Mesothelial cell of epicardium (in vitro differentiated cells): ENCODE measurements at regions not wholly inside any gene's neighbourhood (a gene's known extent, or its start where the extent isn't known, plus 50 kb on each side); places are given as distances from the start of the nearest gene placed in this dataset.

Experiments used
- DNase-seq, 2 experiments: peaks; one replicate each; pipeline ENCODE4 v3.0.0; 2021; ENCODE audit warnings: low spot score in 2 of 2; ENCODE audit not compliant: unreplicated experiment in 2 of 2
- H3K27ac Mint-ChIP-seq: 2 replicates; pipeline ENCODE4 v1.8.0; 2021; ENCODE audit warnings: mixed read lengths
- H3K27me3 Mint-ChIP-seq: 2 replicates; pipeline ENCODE4 v1.8.0; 2021; ENCODE audit warnings: low read depth, mixed read lengths
- H3K36me3 Mint-ChIP-seq: 2 replicates; pipeline ENCODE4 v1.8.0; 2021; ENCODE audit warnings: mixed read lengths
- H3K4me1 Mint-ChIP-seq: 2 replicates; pipeline ENCODE4 v1.8.0; 2021; ENCODE audit warnings: mixed read lengths
- H3K4me3 Mint-ChIP-seq: 2 replicates; pipeline ENCODE4 v1.8.0; 2021; ENCODE audit warnings: mild to moderate bottlenecking, moderate library complexity, mixed read lengths
- H3K9me3 Mint-ChIP-seq: 2 replicates; pipeline ENCODE4 v1.8.0; 2021; ENCODE audit warnings: mixed read lengths
- TF ChIP-seq, protein P1 (sequence below): fragments of 200-600 bp; sonication (generic); IDR thresholded peaks from one replicate; pipeline ENCODE4 v1.5.0; 2021; ENCODE audit warnings: antibody characterized with exemption; ENCODE audit not compliant: unreplicated experiment

DNA sequence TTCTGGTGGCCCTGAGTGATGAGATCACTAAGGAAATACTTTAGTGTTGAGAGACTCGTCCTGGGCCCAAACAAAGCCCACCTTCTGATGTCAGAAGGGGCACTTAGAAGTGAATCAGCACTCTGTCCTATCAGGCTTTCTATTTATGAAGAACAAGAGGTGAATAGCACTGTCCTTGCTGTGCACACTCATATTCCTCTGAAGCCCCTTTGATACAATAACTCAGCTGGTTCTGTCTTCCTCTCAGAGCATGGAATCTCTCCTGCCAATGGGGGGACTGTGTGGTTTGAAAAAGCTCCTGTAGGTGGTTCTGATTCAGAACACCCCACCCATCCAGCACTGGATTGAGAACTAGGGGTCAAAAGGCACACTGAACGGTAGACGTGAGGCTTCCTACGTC lies 348.1 kb downstream of the ETS1 start:
- DNase-seq: no peak
- TF ChIP-seq, protein P1, sequence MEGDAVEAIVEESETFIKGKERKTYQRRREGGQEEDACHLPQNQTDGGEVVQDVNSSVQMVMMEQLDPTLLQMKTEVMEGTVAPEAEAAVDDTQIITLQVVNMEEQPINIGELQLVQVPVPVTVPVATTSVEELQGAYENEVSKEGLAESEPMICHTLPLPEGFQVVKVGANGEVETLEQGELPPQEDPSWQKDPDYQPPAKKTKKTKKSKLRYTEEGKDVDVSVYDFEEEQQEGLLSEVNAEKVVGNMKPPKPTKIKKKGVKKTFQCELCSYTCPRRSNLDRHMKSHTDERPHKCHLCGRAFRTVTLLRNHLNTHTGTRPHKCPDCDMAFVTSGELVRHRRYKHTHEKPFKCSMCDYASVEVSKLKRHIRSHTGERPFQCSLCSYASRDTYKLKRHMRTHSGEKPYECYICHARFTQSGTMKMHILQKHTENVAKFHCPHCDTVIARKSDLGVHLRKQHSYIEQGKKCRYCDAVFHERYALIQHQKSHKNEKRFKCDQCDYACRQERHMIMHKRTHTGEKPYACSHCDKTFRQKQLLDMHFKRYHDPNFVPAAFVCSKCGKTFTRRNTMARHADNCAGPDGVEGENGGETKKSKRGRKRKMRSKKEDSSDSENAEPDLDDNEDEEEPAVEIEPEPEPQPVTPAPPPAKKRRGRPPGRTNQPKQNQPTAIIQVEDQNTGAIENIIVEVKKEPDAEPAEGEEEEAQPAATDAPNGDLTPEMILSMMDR: no peak
- Mint-ChIP-seq H3K9me3 (no peaks in the 10 kb centered on the region), H3K36me3 (no peaks in the 10 kb centered on the region), H3K27ac (peak overlapping the region; percentile 58), H3K4me1 (peaks cover 50% of the 10 kb centered on the region), H3K4me3 (no peak overlapping the region), H3K27me3 (no peaks in the 10 kb centered on the region)

DNA sequence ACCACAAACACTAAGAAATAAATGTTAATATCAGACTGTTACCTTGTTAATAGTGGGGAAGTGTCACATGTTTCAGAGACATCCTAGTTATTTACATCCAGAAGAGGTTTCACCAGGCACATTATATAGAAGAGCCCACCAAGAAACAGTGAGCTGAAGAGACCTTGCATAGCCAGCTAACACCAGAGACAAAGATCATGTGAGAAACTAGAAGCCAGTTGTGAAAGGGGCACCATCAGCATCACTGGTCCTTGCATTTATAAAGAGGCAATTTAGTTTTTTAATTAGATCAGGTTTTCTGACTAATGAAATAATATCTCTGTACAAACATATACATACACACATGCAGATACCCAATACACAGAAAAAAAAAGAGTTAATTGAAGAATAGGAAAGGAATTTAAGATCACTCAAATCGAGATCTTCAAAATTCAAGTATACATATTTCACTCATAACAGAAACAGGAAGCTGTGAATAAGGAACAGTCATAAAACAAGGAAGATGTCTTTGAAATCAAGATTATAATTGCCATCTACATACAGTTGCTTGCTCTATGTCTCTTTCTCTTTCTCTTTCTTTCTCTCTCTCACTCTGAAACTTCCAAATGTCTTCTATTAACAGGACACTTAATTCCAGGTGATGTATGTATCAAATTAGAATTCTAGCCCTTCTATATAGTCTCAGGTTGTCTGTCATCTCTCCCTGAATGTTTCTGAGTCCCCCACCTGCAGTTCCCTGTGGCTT lies 348.7 kb downstream of the ETS1 start:
- H3K4me3 Mint-ChIP-seq: no peak overlapping the region
- no peaks in the 10 kb centered on the region for H3K36me3 Mint-ChIP-seq
- peak overlapping the region; percentile 55 for H3K27ac Mint-ChIP-seq
- no peaks in the 10 kb centered on the region for H3K27me3 Mint-ChIP-seq
- TF ChIP-seq, protein P1: no peak
- peaks cover 48% of the 10 kb centered on the region for H3K4me1 Mint-ChIP-seq
- no peak for DNase-seq
- H3K9me3 Mint-ChIP-seq: no peaks in the 10 kb centered on the region

DNA sequence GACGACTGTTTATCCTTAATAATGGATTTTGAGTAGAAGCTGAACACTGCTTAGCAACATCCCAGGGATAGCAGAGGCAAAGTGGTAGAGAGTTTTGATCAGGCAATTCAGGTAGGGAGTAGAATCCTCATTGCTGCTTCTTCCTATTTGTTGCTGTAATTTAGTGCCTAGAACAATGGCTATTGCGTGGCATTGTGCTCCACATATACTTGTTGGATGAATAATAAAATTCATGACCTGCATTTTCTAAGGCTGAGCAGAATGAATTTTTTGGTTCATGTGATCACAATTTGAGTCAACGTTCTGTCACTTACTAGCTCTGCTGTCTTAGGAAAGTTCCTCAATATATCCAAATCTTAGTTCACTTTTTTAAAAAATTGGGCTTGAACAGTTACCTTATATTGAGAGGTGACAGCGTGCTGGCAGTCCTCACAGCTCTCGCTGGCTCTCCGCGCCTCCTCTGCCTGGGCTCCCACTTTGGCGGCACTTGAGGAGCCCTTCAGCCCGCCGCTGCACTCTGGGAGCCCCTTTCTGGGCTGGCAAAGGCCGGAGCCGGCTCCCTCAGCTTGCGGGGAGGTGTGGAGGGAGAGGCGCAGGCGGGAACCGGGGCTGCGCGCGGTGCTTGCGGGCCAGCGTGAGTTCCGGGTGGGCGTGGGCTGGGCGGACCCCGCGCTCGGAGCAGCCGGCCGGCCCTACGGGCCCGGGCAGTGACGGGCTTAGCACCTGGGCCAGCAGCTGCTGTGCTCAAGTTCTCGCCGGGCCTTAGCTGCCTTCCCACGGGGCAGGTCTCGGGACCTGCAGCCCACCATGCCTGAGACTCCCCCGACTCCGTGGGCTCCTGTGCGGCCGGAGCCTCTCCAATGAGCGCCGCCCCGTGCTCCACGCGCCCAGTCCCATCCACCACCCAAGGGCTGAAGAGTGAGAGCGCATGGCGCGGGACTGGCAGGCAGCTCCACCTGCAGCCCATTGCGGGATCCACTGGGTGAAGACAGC lies 350.6 kb downstream of the ETS1 start:
- Mint-ChIP-seq H3K4me3 (no peak overlapping the region), H3K4me1 (peaks cover 47% of the 10 kb centered on the region), H3K9me3 (peaks cover 2% of the 10 kb centered on the region), H3K27me3 (no peaks in the 10 kb centered on the region), H3K27ac (peak overlapping the region; percentile 95), H3K36me3 (no peaks in the 10 kb centered on the region)
- no peak for DNase-seq
- TF ChIP-seq, protein P1: no peak

DNA sequence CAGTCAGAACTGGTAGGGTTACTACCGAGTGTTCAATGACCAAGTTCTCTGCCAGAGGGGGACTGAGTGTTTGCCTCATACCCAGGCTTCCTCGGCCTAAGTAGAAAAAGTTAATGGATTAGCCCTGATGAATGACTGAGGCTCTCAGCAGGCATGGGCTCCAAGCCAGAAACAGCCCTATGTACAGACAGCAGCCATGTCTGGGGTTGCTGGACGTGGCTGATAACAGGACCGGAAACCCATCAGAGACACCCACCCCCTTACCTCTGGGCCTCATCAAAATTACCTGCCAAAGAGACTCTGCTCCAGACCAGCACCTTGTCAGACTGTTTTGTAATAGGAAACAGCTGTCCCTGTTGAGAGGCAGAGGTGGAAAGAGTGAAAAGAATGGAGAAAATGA lies 351.4 kb downstream of the ETS1 start:
- peak overlapping the region; percentile 95 for H3K27ac Mint-ChIP-seq
- no peak overlapping the region for H3K4me3 Mint-ChIP-seq
- H3K27me3 Mint-ChIP-seq: no peaks in the 10 kb centered on the region
- H3K36me3 Mint-ChIP-seq: no peaks in the 10 kb centered on the region
- TF ChIP-seq, protein P1: no peak
- peaks cover 4% of the 10 kb centered on the region for H3K9me3 Mint-ChIP-seq
- H3K4me1 Mint-ChIP-seq: peaks cover 45% of the 10 kb centered on the region
- peak in 1 of 2 experiments; percentile 56 for DNase-seq

DNA sequence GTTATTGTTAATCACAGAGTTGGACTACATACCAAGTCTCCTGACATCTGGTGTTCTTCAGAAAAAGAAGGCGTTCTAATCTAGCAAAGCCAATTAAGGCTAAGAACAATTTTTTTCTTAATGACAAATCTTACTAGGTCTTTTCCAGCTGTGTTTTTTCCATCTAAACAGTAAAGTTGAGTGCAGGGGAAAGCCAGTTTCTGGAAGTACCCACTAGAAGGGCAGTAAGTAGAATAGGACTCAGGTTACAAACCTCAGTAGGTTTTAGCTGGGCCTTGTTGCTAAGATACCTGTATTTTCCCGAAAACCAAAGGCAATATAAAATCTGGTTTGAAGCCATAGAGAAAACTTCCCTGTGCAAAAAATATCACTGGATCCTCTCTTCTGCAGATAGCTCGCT lies 351.9 kb downstream of the ETS1 start:
- H3K27me3 Mint-ChIP-seq: no peaks in the 10 kb centered on the region
- no peak overlapping the region for H3K4me3 Mint-ChIP-seq
- peak overlapping the region; percentile 95 for H3K27ac Mint-ChIP-seq
- peaks cover 40% of the 10 kb centered on the region for H3K4me1 Mint-ChIP-seq
- H3K9me3 Mint-ChIP-seq: peaks cover 4% of the 10 kb centered on the region
- no peak for DNase-seq
- TF ChIP-seq, protein P1: no peak
- no peaks in the 10 kb centered on the region for H3K36me3 Mint-ChIP-seq
